WTC11 (cell line): ENCODE measurements at regions not wholly inside any gene's neighbourhood (a gene's known extent, or its start where the extent isn't known, plus 50 kb on each side); places are given as distances from the start of the nearest gene placed in this dataset.

Experiments
- ATF2 ChIP-seq: sonication (generic); formaldehyde crosslinking; IDR thresholded peaks from 2 replicates; pipeline ENCODE4 v1.8.1; 2022; ENCODE audit warnings: low read depth, missing genetic modification reagents, borderline replicate concordance
- CREM ChIP-seq: sonication (generic); formaldehyde crosslinking; IDR thresholded peaks from 2 replicates; pipeline ENCODE4 v1.8.1; 2022; ENCODE audit warnings: mild to moderate bottlenecking, missing genetic modification reagents, moderate library complexity
- JUN ChIP-seq: sonication (generic); formaldehyde crosslinking; IDR thresholded peaks from 2 replicates; pipeline ENCODE4 v1.8.0; 2023; ENCODE audit warnings: mild to moderate bottlenecking, missing genetic modification reagents
- NFE2L1 ChIP-seq: sonication (generic); formaldehyde crosslinking; IDR thresholded peaks from 2 replicates; pipeline ENCODE4 v1.8.1; 2023; ENCODE audit warnings: missing genetic modification reagents
- NR1H2 ChIP-seq: sonication (generic); formaldehyde crosslinking; IDR thresholded peaks from 2 replicates; pipeline ENCODE4 v1.9.0; 2021; ENCODE audit warnings: mild to moderate bottlenecking, moderate library complexity, missing genetic modification reagents
- RELA ChIP-seq: sonication (generic); formaldehyde crosslinking; IDR thresholded peaks from 2 replicates; pipeline ENCODE4 v1.8.1; 2022; ENCODE audit warnings: missing genetic modification reagents, mild to moderate bottlenecking, borderline replicate concordance
- TEAD1 ChIP-seq: sonication (generic); formaldehyde crosslinking; IDR thresholded peaks from 2 replicates; pipeline ENCODE4 v1.8.0; 2022; ENCODE audit warnings: mild to moderate bottlenecking, missing genetic modification reagents
- ZBTB21 ChIP-seq: sonication (generic); formaldehyde crosslinking; IDR thresholded peaks from 2 replicates; pipeline ENCODE4 v1.8.1; 2023; ENCODE audit warnings: mild to moderate bottlenecking, missing genetic modification reagents, borderline replicate concordance
- ZNF121 ChIP-seq: sonication (generic); formaldehyde crosslinking; IDR thresholded peaks from 2 replicates; pipeline ENCODE4 v1.8.0; 2023; ENCODE audit warnings: missing genetic modification reagents
- ZNF232 ChIP-seq: sonication (generic); formaldehyde crosslinking; IDR thresholded peaks from 2 replicates; pipeline ENCODE4 v1.8.0; 2022; ENCODE audit warnings: mild to moderate bottlenecking, missing genetic modification reagents
- TF ChIP-seq, protein P1 (sequence below): fragments of 200-600 bp; IDR thresholded peaks from 2 replicates; pipeline ENCODE4 v1.8.0; 2022; ENCODE audit warnings: antibody characterized with exemption

GRCh38 chr9:624935-625500 lies 216.5 kb upstream of the DMRT1 start:
- TF ChIP-seq, protein P1, sequence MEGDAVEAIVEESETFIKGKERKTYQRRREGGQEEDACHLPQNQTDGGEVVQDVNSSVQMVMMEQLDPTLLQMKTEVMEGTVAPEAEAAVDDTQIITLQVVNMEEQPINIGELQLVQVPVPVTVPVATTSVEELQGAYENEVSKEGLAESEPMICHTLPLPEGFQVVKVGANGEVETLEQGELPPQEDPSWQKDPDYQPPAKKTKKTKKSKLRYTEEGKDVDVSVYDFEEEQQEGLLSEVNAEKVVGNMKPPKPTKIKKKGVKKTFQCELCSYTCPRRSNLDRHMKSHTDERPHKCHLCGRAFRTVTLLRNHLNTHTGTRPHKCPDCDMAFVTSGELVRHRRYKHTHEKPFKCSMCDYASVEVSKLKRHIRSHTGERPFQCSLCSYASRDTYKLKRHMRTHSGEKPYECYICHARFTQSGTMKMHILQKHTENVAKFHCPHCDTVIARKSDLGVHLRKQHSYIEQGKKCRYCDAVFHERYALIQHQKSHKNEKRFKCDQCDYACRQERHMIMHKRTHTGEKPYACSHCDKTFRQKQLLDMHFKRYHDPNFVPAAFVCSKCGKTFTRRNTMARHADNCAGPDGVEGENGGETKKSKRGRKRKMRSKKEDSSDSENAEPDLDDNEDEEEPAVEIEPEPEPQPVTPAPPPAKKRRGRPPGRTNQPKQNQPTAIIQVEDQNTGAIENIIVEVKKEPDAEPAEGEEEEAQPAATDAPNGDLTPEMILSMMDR: no peak
- TF ChIP-seq CREM (no peak), ZNF121 (CRISPR knock-in tag) (no peak), TEAD1 (CRISPR knock-in tag) (no peak), ZBTB21 (CRISPR knock-in tag) (no peak), ZNF232 (CRISPR knock-in tag) (no peak), RELA (no peak), NFE2L1 (CRISPR knock-in tag) (no peak), JUN (CRISPR knock-in tag) (no peak), NR1H2 (CRISPR knock-in tag) (no peak), ATF2 (no peak)
